ENCODE measurements at regions not wholly inside any gene's neighbourhood (a gene's known extent, or its start where the extent isn't known, plus 50 kb on each side); places are given as distances from the start of the nearest gene placed in this dataset.

DNA sequence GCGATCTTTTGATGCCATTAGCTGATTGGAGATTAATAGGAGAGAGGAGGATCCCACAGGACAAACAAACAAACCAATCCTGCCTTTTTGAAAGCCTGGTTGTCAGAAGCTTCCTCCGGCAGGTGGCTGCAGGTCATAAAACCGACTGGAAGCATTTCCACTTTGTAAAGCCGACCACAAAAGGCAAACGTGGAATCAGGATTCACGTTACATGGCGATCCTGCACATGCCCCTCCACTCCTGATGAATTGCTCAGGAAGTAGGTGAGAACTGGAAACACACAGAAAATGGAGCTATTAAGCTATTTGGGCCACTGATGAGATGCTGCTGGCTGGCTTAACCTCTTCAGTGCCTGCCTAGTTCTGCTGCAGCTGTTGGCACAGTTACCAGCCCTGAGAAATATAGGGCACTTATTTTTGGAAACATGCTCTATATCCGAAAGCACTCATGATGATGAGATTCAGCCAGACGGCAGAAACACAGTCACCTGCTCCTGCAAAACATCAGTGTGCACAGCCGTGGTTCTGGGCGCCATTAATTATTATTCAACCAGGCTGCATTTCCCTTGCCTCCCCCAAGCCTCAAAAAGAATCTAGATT is 110.3 kb upstream of the ST6GAL2 start:
- TF ChIP-seq, protein P1, sequence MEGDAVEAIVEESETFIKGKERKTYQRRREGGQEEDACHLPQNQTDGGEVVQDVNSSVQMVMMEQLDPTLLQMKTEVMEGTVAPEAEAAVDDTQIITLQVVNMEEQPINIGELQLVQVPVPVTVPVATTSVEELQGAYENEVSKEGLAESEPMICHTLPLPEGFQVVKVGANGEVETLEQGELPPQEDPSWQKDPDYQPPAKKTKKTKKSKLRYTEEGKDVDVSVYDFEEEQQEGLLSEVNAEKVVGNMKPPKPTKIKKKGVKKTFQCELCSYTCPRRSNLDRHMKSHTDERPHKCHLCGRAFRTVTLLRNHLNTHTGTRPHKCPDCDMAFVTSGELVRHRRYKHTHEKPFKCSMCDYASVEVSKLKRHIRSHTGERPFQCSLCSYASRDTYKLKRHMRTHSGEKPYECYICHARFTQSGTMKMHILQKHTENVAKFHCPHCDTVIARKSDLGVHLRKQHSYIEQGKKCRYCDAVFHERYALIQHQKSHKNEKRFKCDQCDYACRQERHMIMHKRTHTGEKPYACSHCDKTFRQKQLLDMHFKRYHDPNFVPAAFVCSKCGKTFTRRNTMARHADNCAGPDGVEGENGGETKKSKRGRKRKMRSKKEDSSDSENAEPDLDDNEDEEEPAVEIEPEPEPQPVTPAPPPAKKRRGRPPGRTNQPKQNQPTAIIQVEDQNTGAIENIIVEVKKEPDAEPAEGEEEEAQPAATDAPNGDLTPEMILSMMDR (conservative IDR thresholded peaks at IDR 0.05): no peak
- TF ChIP-seq EZH2 (IDR thresholded peaks at IDR 0.05; ENCODE audit: low read depth): no peak
